ENCODE measurements at regions not wholly inside any gene's neighbourhood (a gene's known extent, or its start where the extent isn't known, plus 50 kb on each side); places are given as distances from the start of the nearest gene placed in this dataset.
"Not testable (repeated sequence)": the region's sequence is repeated elsewhere in the genome, so short reads cannot be mapped to it uniquely, and the experiment has no call there.

GRCh38 chr14:27566843-27567382 is 969.1 kb upstream of the NOVA1 start:
- no peak for DNase-seq (ENCODE audit: low read depth, low spot score)

- DNase-seq (ENCODE audit: low read depth, low spot score): no peak
These were observed 975.2 kb upstream of the NOVA1 start for GRCh38 chr14:27573018-27573417.

- no peak for DNase-seq (ENCODE audit: low read depth, low spot score)
These were observed 989.3 kb upstream of the NOVA1 start for GRCh38 chr14:27587103-27587502.

- no peak for DNase-seq (ENCODE audit: low read depth, low spot score)
These were observed 1007.4 kb upstream of the NOVA1 start for GRCh38 chr14:27605282-27605681.

- no peak for DNase-seq (ENCODE audit: low read depth, low spot score)
These were observed 1010.5 kb upstream of the NOVA1 start for GRCh38 chr14:27608377-27608776.

- no peak for DNase-seq (ENCODE audit: low read depth, low spot score)
These were observed 1014.3 kb upstream of the NOVA1 start for GRCh38 chr14:27612121-27612520.

- DNase-seq (ENCODE audit: low read depth, low spot score): no peak
These were observed 1015.3 kb upstream of the NOVA1 start for GRCh38 chr14:27613102-27613501.

GRCh38 chr14:27623782-27624181 is 1025.9 kb upstream of the NOVA1 start:
- no peak for DNase-seq (ENCODE audit: low read depth, low spot score)

GRCh38 chr14:27634056-27634970 is 1036.5 kb upstream of the NOVA1 start:
- no peak for DNase-seq (ENCODE audit: low read depth, low spot score)

- DNase-seq (ENCODE audit: low read depth, low spot score): not testable (repeated sequence)
These were observed 1042.9 kb upstream of the NOVA1 start for GRCh38 chr14:27640688-27641087.

- DNase-seq (ENCODE audit: low read depth, low spot score): no peak
These were observed 1044.5 kb upstream of the NOVA1 start for GRCh38 chr14:27642251-27642866.

- DNase-seq (ENCODE audit: low read depth, low spot score): no peak
These were observed 1062.8 kb upstream of the NOVA1 start for GRCh38 chr14:27660683-27661082.

GRCh38 chr14:27668531-27668930 is 1070.7 kb upstream of the NOVA1 start:
- no peak for DNase-seq (ENCODE audit: low read depth, low spot score)

- DNase-seq (ENCODE audit: low read depth, low spot score): no peak
These were observed 1074.2 kb upstream of the NOVA1 start for GRCh38 chr14:27672047-27672446.

GRCh38 chr14:27672811-27673737 is 1075.2 kb upstream of the NOVA1 start:
- DNase-seq (ENCODE audit: low read depth, low spot score): not testable (repeated sequence)

- no peak for DNase-seq (ENCODE audit: low read depth, low spot score)
These were observed 1080.5 kb upstream of the FOXG1 start for GRCh38 chr14:27686137-27686536.

- no peak for DNase-seq (ENCODE audit: low read depth, low spot score)
These were observed 1077.6 kb upstream of the FOXG1 start for GRCh38 chr14:27688841-27689444.

- DNase-seq (ENCODE audit: low read depth, low spot score): no peak
These were observed 1054.2 kb upstream of the FOXG1 start for GRCh38 chr14:27712364-27712763.

- no peak for DNase-seq (ENCODE audit: low read depth, low spot score)
These were observed 1051.0 kb upstream of the FOXG1 start for GRCh38 chr14:27715561-27715960.

- DNase-seq (ENCODE audit: low read depth, low spot score): no peak
These were observed 1044.8 kb upstream of the FOXG1 start for GRCh38 chr14:27721760-27722159.

- no peak for DNase-seq (ENCODE audit: low read depth, low spot score)
These were observed 1041.1 kb upstream of the FOXG1 start for GRCh38 chr14:27725482-27725881.
